NCI-H1048 (cell line): ENCODE measurements at regions not wholly inside any gene's neighbourhood (a gene's known extent, or its start where the extent isn't known, plus 50 kb on each side); places are given as distances from the start of the nearest gene placed in this dataset.
"Not testable (repeated sequence)": the region's sequence is repeated elsewhere in the genome, so short reads cannot be mapped to it uniquely, and the experiment has no call there.

Experiments
- DNase-seq: peaks from one replicate; lab custom pipeline; 2025; lab: John Stamatoyannopoulos, UW

GRCh38 chr2:125364984-125365265, 1291.0 kb upstream of the GYPC start:
- DNase-seq: no peak

GRCh38 chr2:125371867-125372266, 1284.1 kb upstream of the GYPC start:
- DNase-seq: no peak

GRCh38 chr2:125373293-125373692, 1282.7 kb upstream of the GYPC start:
- DNase-seq: no peak

GRCh38 chr2:125386074-125386473, 1269.9 kb upstream of the GYPC start:
- no peak for DNase-seq

GRCh38 chr2:125397535-125398251, 1258.3 kb upstream of the GYPC start:
- DNase-seq: no peak

GRCh38 chr2:125398738-125399524, 1257.0 kb upstream of the GYPC start:
- DNase-seq: no peak

- DNase-seq: no peak
Observed at GRCh38 chr2:125405816-125406215, 1250.1 kb upstream of the GYPC start.

- DNase-seq: no peak
Observed at GRCh38 chr2:125408874-125409538, 1247.0 kb upstream of the GYPC start.

GRCh38 chr2:125418483-125418882, 1237.5 kb upstream of the GYPC start:
- no peak for DNase-seq

- not testable (repeated sequence) for DNase-seq
Observed at GRCh38 chr2:125422198-125422770, 1233.7 kb upstream of the GYPC start.

GRCh38 chr2:125424266-125424785, 1231.6 kb upstream of the GYPC start:
- DNase-seq: no peak

GRCh38 chr2:125427721-125428315, 1228.1 kb upstream of the GYPC start:
- no peak for DNase-seq

- DNase-seq: no peak
Observed at GRCh38 chr2:125444106-125444505, 1211.9 kb upstream of the GYPC start.

- DNase-seq: no peak
Observed at GRCh38 chr2:125445495-125445894, 1210.5 kb upstream of the GYPC start.

- no peak for DNase-seq
Observed at GRCh38 chr2:125450092-125450491, 1205.9 kb upstream of the GYPC start.

GRCh38 chr2:125455110-125455509, 1200.8 kb upstream of the GYPC start:
- DNase-seq: no peak

- DNase-seq: no peak
Observed at GRCh38 chr2:125456693-125457363, 1199.1 kb upstream of the GYPC start.

GRCh38 chr2:125471963-125472362, 1184.0 kb upstream of the GYPC start:
- DNase-seq: no peak

GRCh38 chr2:125479143-125479636, 1176.8 kb upstream of the GYPC start:
- no peak for DNase-seq

- DNase-seq: no peak
Observed at GRCh38 chr2:125490308-125490707, 1165.7 kb upstream of the GYPC start.

- no peak for DNase-seq
Observed at GRCh38 chr2:125491663-125492062, 1164.3 kb upstream of the GYPC start.
